SK-N-SH treated with all-trans-retinoic acid at 6 μM for 48 hours (cell line): ENCODE measurements at regions not wholly inside any gene's neighbourhood (a gene's known extent, or its start where the extent isn't known, plus 50 kb on each side); places are given as distances from the start of the nearest gene placed in this dataset.

Experiments used
- ATAC-seq: fragments of 200-7000 bp; cut with Tn5 transposase; 3 replicates; pipeline ENCODE4 v1.9.1; 2020; ENCODE audit warnings: mild to moderate bottlenecking, moderate library complexity
- ARNTL ChIP-seq: fragments of 450-650 bp; formaldehyde crosslinking; IDR thresholded peaks from 2 replicates; pipeline ENCODE4 v1.5.0; 2020; ENCODE audit warnings: low read depth, mild to moderate bottlenecking, moderate library complexity, borderline replicate concordance
- BACH2 ChIP-seq: fragments of 250-450 bp; sonication (Bioruptor Pico); IDR thresholded peaks from 2 replicates; pipeline ENCODE4 v1.9.0; 2021; ENCODE audit warnings: mild to moderate bottlenecking, borderline replicate concordance
- CSDC2 ChIP-seq: fragments of 250-450 bp; sonication (Bioruptor Pico); IDR thresholded peaks from 2 replicates; pipeline ENCODE4 v1.5.0; 2020; ENCODE audit warnings: mild to moderate bottlenecking, moderate library complexity
- CSRNP3 ChIP-seq: fragments of 250-450 bp; sonication (Bioruptor Pico); IDR thresholded peaks from 2 replicates; pipeline ENCODE4 v1.5.1; 2021; ENCODE audit warnings: mild to moderate bottlenecking, moderate library complexity
- GLIS3 ChIP-seq: fragments of 250-450 bp; sonication (Bioruptor Pico); IDR thresholded peaks from 2 replicates; pipeline ENCODE4 v1.5.0; 2020; ENCODE audit warnings: mild to moderate bottlenecking, moderate library complexity
- ISL1 ChIP-seq: fragments of 250-450 bp; sonication (Bioruptor Pico); IDR thresholded peaks from 2 replicates; pipeline ENCODE4 v2.1.2; 2022; ENCODE audit warnings: mild to moderate bottlenecking, moderate library complexity
- OSR1 ChIP-seq: fragments of 250-450 bp; sonication (Bioruptor Pico); IDR thresholded peaks from 2 replicates; pipeline ENCODE4 v1.8.0; 2022; ENCODE audit warnings: moderate library complexity, mild to moderate bottlenecking, inconsistent platforms
- PATZ1 ChIP-seq: fragments of 250-450 bp; sonication (Bioruptor Pico); IDR thresholded peaks from 2 replicates; pipeline ENCODE4 v1.8.0; 2020; ENCODE audit warnings: mild to moderate bottlenecking, moderate library complexity, borderline replicate concordance
- PPARA ChIP-seq: fragments of 250-450 bp; sonication (Bioruptor Pico); IDR thresholded peaks from 2 replicates; pipeline ENCODE4 v1.5.0; 2020; ENCODE audit warnings: mild to moderate bottlenecking, borderline replicate concordance
- RARB ChIP-seq: fragments of 250-450 bp; sonication (Bioruptor Pico); IDR thresholded peaks from 2 replicates; pipeline ENCODE4 v1.8.0; 2021; ENCODE audit warnings: mild to moderate bottlenecking, moderate library complexity
- SNAI2 ChIP-seq: fragments of 250-450 bp; sonication (Bioruptor Pico); IDR thresholded peaks from 2 replicates; pipeline ENCODE4 v1.5.0; 2020; ENCODE audit warnings: mild to moderate bottlenecking, moderate library complexity
- TCF4 ChIP-seq: fragments of 250-450 bp; sonication (Bioruptor Pico); IDR thresholded peaks from 2 replicates; pipeline ENCODE4 v1.8.0; 2021; ENCODE audit warnings: mild to moderate bottlenecking, moderate library complexity, borderline replicate concordance
- TOX ChIP-seq: fragments of 250-450 bp; sonication (Bioruptor Pico); IDR thresholded peaks from 2 replicates; pipeline ENCODE4 v1.8.0; 2021; ENCODE audit warnings: mild to moderate bottlenecking, moderate library complexity, borderline replicate concordance
- TSHZ2 ChIP-seq: fragments of 250-450 bp; sonication (Bioruptor Pico); IDR thresholded peaks from 2 replicates; pipeline ENCODE4 v1.5.0; 2020; ENCODE audit warnings: mild to moderate bottlenecking, moderate library complexity
- ZC3H10 ChIP-seq: fragments of 250-450 bp; sonication (Bioruptor Pico); IDR thresholded peaks from 2 replicates; pipeline ENCODE4 v1.5.1; 2021; ENCODE audit warnings: mild to moderate bottlenecking, moderate library complexity
- ZFP3 ChIP-seq: fragments of 250-450 bp; sonication (Bioruptor Pico); IDR thresholded peaks from 2 replicates; pipeline ENCODE4 v1.5.0; 2020; ENCODE audit warnings: mild to moderate bottlenecking, moderate library complexity
- ZNF565 ChIP-seq: fragments of 450-650 bp; formaldehyde crosslinking; conservative IDR thresholded peaks from 2 replicates; pipeline ENCODE4 v1.5.0; 2020; ENCODE audit warnings: low read depth, mild to moderate bottlenecking, moderate library complexity
- ZNF8 ChIP-seq: fragments of 450-650 bp; formaldehyde crosslinking; IDR thresholded peaks from 2 replicates; pipeline ENCODE4 v1.5.0; 2020; ENCODE audit warnings: mild to moderate bottlenecking, moderate library complexity
- TF ChIP-seq, protein P1 (sequence below): fragments of 250-450 bp; sonication (Bioruptor Pico); IDR thresholded peaks from 2 replicates; pipeline ENCODE4 v1.5.1; 2020; ENCODE audit warnings: low read depth, mild to moderate bottlenecking, moderate library complexity

GRCh38 chr2:235319095-235319494 is 174.7 kb upstream of the AGAP1 start:
- no peak for ATAC-seq
- TF ChIP-seq, protein P1, sequence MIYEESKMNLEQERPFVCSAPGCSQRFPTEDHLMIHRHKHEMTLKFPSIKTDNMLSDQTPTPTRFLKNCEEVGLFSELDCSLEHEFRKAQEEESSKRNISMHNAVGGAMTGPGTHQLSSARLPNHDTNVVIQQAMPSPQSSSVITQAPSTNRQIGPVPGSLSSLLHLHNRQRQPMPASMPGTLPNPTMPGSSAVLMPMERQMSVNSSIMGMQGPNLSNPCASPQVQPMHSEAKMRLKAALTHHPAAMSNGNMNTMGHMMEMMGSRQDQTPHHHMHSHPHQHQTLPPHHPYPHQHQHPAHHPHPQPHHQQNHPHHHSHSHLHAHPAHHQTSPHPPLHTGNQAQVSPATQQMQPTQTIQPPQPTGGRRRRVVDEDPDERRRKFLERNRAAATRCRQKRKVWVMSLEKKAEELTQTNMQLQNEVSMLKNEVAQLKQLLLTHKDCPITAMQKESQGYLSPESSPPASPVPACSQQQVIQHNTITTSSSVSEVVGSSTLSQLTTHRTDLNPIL: no peak
- no peak for TF ChIP-seq PPARA (CRISPR knock-in tag)
- TF ChIP-seq SNAI2 (CRISPR knock-in tag): no peak
- TF ChIP-seq ARNTL: no peak
- no peak for TF ChIP-seq TSHZ2 (CRISPR knock-in tag)
- no peak for TF ChIP-seq BACH2
- no peak for TF ChIP-seq ZC3H10
- no peak for TF ChIP-seq TCF4
- no peak for TF ChIP-seq ZNF565 (CRISPR knock-in tag)
- TF ChIP-seq OSR1 (CRISPR knock-in tag): no peak
- TF ChIP-seq PATZ1 (CRISPR knock-in tag): no peak
- TF ChIP-seq ZFP3 (CRISPR knock-in tag): no peak
- TF ChIP-seq TOX (CRISPR knock-in tag): no peak
- TF ChIP-seq, all 23 proteins: peak for 0

- TF ChIP-seq ZNF565 (CRISPR knock-in tag): no peak
- TF ChIP-seq RARB (CRISPR knock-in tag): no peak
- TF ChIP-seq TOX (CRISPR knock-in tag): no peak
- TF ChIP-seq TCF4: no peak
- TF ChIP-seq CSRNP3: no peak
- TF ChIP-seq TSHZ2 (CRISPR knock-in tag): no peak
- no peak for TF ChIP-seq BACH2
- TF ChIP-seq, protein P1: no peak
- TF ChIP-seq GLIS3 (CRISPR knock-in tag): no peak
- TF ChIP-seq ZC3H10: no peak
- no peak for TF ChIP-seq OSR1 (CRISPR knock-in tag)
- TF ChIP-seq CSDC2 (CRISPR knock-in tag): no peak
- TF ChIP-seq ZFP3 (CRISPR knock-in tag): no peak
- no peak for TF ChIP-seq PATZ1 (CRISPR knock-in tag)
- TF ChIP-seq ZNF8: no peak
- no peak for TF ChIP-seq ISL1 (CRISPR knock-in tag)
- no peak for ATAC-seq
Observed at GRCh38 chr2:235320326-235320725, 173.5 kb upstream of the AGAP1 start.
